Gastroesophageal sphincter (tissue), 3 donors: ENCODE measurements at regions not wholly inside any gene's neighbourhood (a gene's known extent, or its start where the extent isn't known, plus 50 kb on each side); places are given as distances from the start of the nearest gene placed in this dataset.

Source experiments
- CTCF ChIP-seq, 4 experiments: fragments of 200-600 bp in 2 of 4; fragments of 450-650 bp in 2 of 4; sonication (generic) in 1 of 4; IDR thresholded peaks; one replicate each; pipeline ENCODE4 v1.5.1; 2017 to 2019; ENCODE audit warnings: antibody characterized with exemption in 4 of 4, mild to moderate bottlenecking in 2 of 4, moderate library complexity in 2 of 4
- POLR2A ChIP-seq, 2 donors: fragments of 450-650 bp; IDR thresholded peaks; one replicate each; pipeline ENCODE4 v1.6.1; 2017; ENCODE audit warnings: antibody characterized with exemption in 2 of 2, mild to moderate bottlenecking in 2 of 2, moderate library complexity in 1 of 2

- no peak for TF ChIP-seq CTCF (IDR thresholded peaks at IDR 0.05)
- TF ChIP-seq POLR2A (IDR thresholded peaks at IDR 0.05): no peak
These were observed 585.9 kb downstream of the ZEB2 start for GRCh38 chr2:143933946-143934569.
